HT-29 (cell line): ENCODE measurements at regions not wholly inside any gene's neighbourhood (a gene's known extent, or its start where the extent isn't known, plus 50 kb on each side); places are given as distances from the start of the nearest gene placed in this dataset.
A peak's percentile ranks its signal among the peaks of the same experiment; 100 is the strongest.
"Not testable (repeated sequence)": the region's sequence is repeated elsewhere in the genome, so short reads cannot be mapped to it uniquely, and the experiment has no call there.

Experiments used
- DNase-seq: peaks from one replicate; pipeline ENCODE4 v3.0.0-alpha.2; 2015; ENCODE audit warnings: low spot score

GRCh38 chr1:88455621-88456256 lies 228.3 kb upstream of the PKN2 start:
- DNase-seq = no peak

- DNase-seq = no peak
Observed at GRCh38 chr1:88457197-88457596, 226.9 kb upstream of the PKN2 start.

- no peak for DNase-seq
Observed at GRCh38 chr1:88461007-88461406, 223.1 kb upstream of the PKN2 start.

GRCh38 chr1:88462096-88462487 lies 222.0 kb upstream of the PKN2 start:
- no peak for DNase-seq

- DNase-seq = no peak
Observed at GRCh38 chr1:88462488-88463261, 221.4 kb upstream of the PKN2 start.

GRCh38 chr1:88463401-88463985 lies 220.6 kb upstream of the PKN2 start:
- no peak for DNase-seq

- no peak for DNase-seq
Observed at GRCh38 chr1:88466011-88466410, 218.1 kb upstream of the PKN2 start.

GRCh38 chr1:88466899-88467580 lies 217.0 kb upstream of the PKN2 start:
- DNase-seq = no peak

GRCh38 chr1:88472298-88472697 lies 211.8 kb upstream of the PKN2 start:
- no peak for DNase-seq

- no peak for DNase-seq
Observed at GRCh38 chr1:88472714-88473113, 211.4 kb upstream of the PKN2 start.

- DNase-seq = no peak
Observed at GRCh38 chr1:88474555-88475304, 209.3 kb upstream of the PKN2 start.

GRCh38 chr1:88484881-88485280 lies 199.2 kb upstream of the PKN2 start:
- DNase-seq = no peak

GRCh38 chr1:88488237-88488636 lies 195.8 kb upstream of the PKN2 start:
- no peak for DNase-seq

- no peak for DNase-seq
Observed at GRCh38 chr1:88490676-88491075, 193.4 kb upstream of the PKN2 start.

- no peak for DNase-seq
Observed at GRCh38 chr1:88499671-88500070, 184.4 kb upstream of the PKN2 start.

- DNase-seq = no peak
Observed at GRCh38 chr1:88502886-88503285, 181.2 kb upstream of the PKN2 start.

- peak; percentile 20 for DNase-seq
Observed at GRCh38 chr1:88503646-88504045, 180.4 kb upstream of the PKN2 start.

- DNase-seq = no peak
Observed at GRCh38 chr1:88504601-88505000, 179.5 kb upstream of the PKN2 start.

- DNase-seq = no peak
Observed at GRCh38 chr1:88509379-88509778, 174.7 kb upstream of the PKN2 start.

- DNase-seq = no peak
Observed at GRCh38 chr1:88514544-88515060, 169.5 kb upstream of the PKN2 start.

- DNase-seq = not testable (repeated sequence)
Observed at GRCh38 chr1:88517499-88517898, 166.6 kb upstream of the PKN2 start.
